OCI-LY1 (cell line): ENCODE measurements at regions not wholly inside any gene's neighbourhood (a gene's known extent, or its start where the extent isn't known, plus 50 kb on each side); places are given as distances from the start of the nearest gene placed in this dataset.
"Not testable (repeated sequence)": the region's sequence is repeated elsewhere in the genome, so short reads cannot be mapped to it uniquely, and the experiment has no call there.

Source experiments
- H2AFZ ChIP-seq: fragments of 200-600 bp; sonication (generic), shearing (Covaris generic); 2 replicates; pipeline ENCODE4 v1.6.0; 2014; ENCODE audit warnings: antibody characterized with exemption, mild to moderate bottlenecking, low read length
- H3F3A ChIP-seq: fragments of 200-600 bp; sonication (generic), shearing (Covaris generic); 2 replicates; pipeline ENCODE4 v1.6.0; 2014; ENCODE audit warnings: mild to moderate bottlenecking, antibody characterized with exemption, low read length, moderate library complexity; ENCODE audit not compliant: insufficient read depth
- H3K27ac ChIP-seq: fragments of 200-600 bp; sonication (generic); 2 replicates; pipeline ENCODE4 v1.5.1; 2014; ENCODE audit warnings: low read length, mixed run types, mild to moderate bottlenecking, low read depth; ENCODE audit not compliant: poor library complexity, severe bottlenecking
- H3K27me3 ChIP-seq: fragments of 200-600 bp; sonication (generic); 2 replicates; pipeline ENCODE4 v1.6.0; 2014; ENCODE audit warnings: antibody characterized with exemption, mild to moderate bottlenecking, low read length, moderate library complexity; ENCODE audit not compliant: insufficient read depth
- H3K36me3 ChIP-seq: fragments of 200-600 bp; sonication (generic); 2 replicates; pipeline ENCODE4 v1.6.1; 2014; ENCODE audit warnings: mild to moderate bottlenecking, antibody characterized with exemption, low read length, moderate library complexity, mixed read lengths; ENCODE audit not compliant: insufficient read depth
- H3K4me1 ChIP-seq: fragments of 200-600 bp; sonication (generic); 2 replicates; pipeline ENCODE4 v1.5.1; 2014; ENCODE audit warnings: mild to moderate bottlenecking, low read length, moderate library complexity; ENCODE audit not compliant: insufficient read depth, severe bottlenecking
- H3K4me2 ChIP-seq: fragments of 200-600 bp; sonication (generic), shearing (Covaris generic); 2 replicates; pipeline ENCODE4 v1.6.1; 2014; ENCODE audit warnings: low read length
- H3K4me3 ChIP-seq: fragments of 200-600 bp; sonication (generic); 2 replicates; pipeline ENCODE4 v1.5.1; 2014; ENCODE audit warnings: low read length, low read depth, mild to moderate bottlenecking, mixed read lengths; ENCODE audit not compliant: poor library complexity, severe bottlenecking
- H3K79me2 ChIP-seq: fragments of 200-600 bp; shearing (Covaris generic); 2 replicates; pipeline ENCODE4 v1.6.1; 2016; ENCODE audit warnings: mixed run types, low read length, mixed read lengths; ENCODE audit not compliant: insufficient read depth
- H3K9ac ChIP-seq: fragments of 200-600 bp; sonication (generic), shearing (Covaris generic); 2 replicates; pipeline ENCODE4 v1.6.1; 2014; ENCODE audit warnings: mild to moderate bottlenecking, low read length, mixed read lengths
- H3K9me2 ChIP-seq: fragments of 200-600 bp; sonication (generic), shearing (Covaris generic); 2 replicates; pipeline ENCODE4 v1.6.1; 2014; ENCODE audit warnings: low read depth, mild to moderate bottlenecking, low read length, mixed read lengths
- H3K9me3 ChIP-seq: fragments of 200-600 bp; shearing (Covaris generic); 2 replicates; pipeline ENCODE4 v1.6.1; 2014; ENCODE audit warnings: low read length, mixed read lengths
- H4K20me1 ChIP-seq: fragments of 200-600 bp; sonication (generic), shearing (Covaris generic); 2 replicates; pipeline ENCODE4 v1.6.0; 2016; ENCODE audit warnings: mild to moderate bottlenecking, low read length; ENCODE audit not compliant: insufficient read depth
- CTCF ChIP-seq: fragments of 200-600 bp; sonication (generic), shearing (Covaris generic); IDR thresholded peaks from 2 replicates; pipeline ENCODE4 v1.5.1; 2017; ENCODE audit warnings: mild to moderate bottlenecking, antibody characterized with exemption, low read length, moderate library complexity, mixed read lengths
- EZH2 ChIP-seq: fragments of 200-600 bp; sonication (generic), shearing (Covaris generic); IDR thresholded peaks from 2 replicates; pipeline ENCODE4 v1.8.0; 2017; ENCODE audit warnings: borderline replicate concordance, mixed run types, mild to moderate bottlenecking, antibody characterized with exemption, low read length, moderate library complexity, mixed read lengths

GRCh38 chr3:81197386-81197785 is 564.1 kb downstream of the GBE1 start:
- no peak for TF ChIP-seq CTCF
- no peak for TF ChIP-seq EZH2
- no peaks in the 10 kb centered on the region for H3K79me2 ChIP-seq

GRCh38 chr3:81195478-81195877 is 566.0 kb downstream of the GBE1 start:
- Histone ChIP-seq H3K9ac (no peak overlapping the region), H2AFZ (no peak overlapping the region), H3K9me2 (no peaks in the 10 kb centered on the region), H3K36me3 (no peaks in the 10 kb centered on the region), H3K27me3 (no peaks in the 10 kb centered on the region), H3K4me3 (no peak overlapping the region), H3K4me2 (no peak overlapping the region), H3F3A (no peaks in the 10 kb centered on the region), H3K9me3 (no peaks in the 10 kb centered on the region), H3K27ac (no peak overlapping the region), H3K4me1 (no peaks in the 10 kb centered on the region), H3K79me2 (no peaks in the 10 kb centered on the region), H4K20me1 (no peaks in the 10 kb centered on the region)
- TF ChIP-seq CTCF (no peak), EZH2 (no peak)

More at GRCh38 chr3:81197386-81197785, 564.1 kb downstream of the GBE1 start:
- no peak overlapping the region for H3K4me2 ChIP-seq
- H3K9me2 ChIP-seq, result no peaks in the 10 kb centered on the region
- H3K36me3 ChIP-seq, result no peaks in the 10 kb centered on the region
- H4K20me1 ChIP-seq, result no peaks in the 10 kb centered on the region
- H3K9ac ChIP-seq, result no peak overlapping the region
- no peaks in the 10 kb centered on the region for H3K4me1 ChIP-seq
- no peak overlapping the region for H3K4me3 ChIP-seq
- no peak overlapping the region for H2AFZ ChIP-seq
- H3K9me3 ChIP-seq, result no peaks in the 10 kb centered on the region
- H3K27me3 ChIP-seq, result no peaks in the 10 kb centered on the region
- no peak overlapping the region for H3K27ac ChIP-seq
- H3F3A ChIP-seq, result no peaks in the 10 kb centered on the region

DNA sequence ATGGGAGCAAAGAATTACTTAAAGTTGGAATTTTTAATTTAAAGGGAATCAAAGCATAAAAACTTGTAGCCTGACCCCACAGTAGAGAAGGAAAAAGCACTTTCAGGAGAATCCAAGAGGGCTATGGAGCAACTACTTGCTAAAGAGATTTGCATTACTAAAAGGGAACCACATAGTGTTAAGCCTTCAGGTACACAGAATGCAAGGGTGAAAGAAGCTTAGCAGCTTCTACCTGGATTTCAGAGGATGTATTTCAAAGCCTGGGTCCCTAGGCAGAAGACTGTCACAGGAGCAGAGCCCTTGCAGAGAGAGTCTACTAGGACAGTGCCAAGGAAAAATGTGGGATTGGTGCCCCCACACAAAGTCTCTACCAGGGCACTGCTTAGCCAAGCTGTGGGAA is 575.0 kb downstream of the GBE1 start:
- no peak for TF ChIP-seq CTCF
- TF ChIP-seq EZH2, result no peak

DNA sequence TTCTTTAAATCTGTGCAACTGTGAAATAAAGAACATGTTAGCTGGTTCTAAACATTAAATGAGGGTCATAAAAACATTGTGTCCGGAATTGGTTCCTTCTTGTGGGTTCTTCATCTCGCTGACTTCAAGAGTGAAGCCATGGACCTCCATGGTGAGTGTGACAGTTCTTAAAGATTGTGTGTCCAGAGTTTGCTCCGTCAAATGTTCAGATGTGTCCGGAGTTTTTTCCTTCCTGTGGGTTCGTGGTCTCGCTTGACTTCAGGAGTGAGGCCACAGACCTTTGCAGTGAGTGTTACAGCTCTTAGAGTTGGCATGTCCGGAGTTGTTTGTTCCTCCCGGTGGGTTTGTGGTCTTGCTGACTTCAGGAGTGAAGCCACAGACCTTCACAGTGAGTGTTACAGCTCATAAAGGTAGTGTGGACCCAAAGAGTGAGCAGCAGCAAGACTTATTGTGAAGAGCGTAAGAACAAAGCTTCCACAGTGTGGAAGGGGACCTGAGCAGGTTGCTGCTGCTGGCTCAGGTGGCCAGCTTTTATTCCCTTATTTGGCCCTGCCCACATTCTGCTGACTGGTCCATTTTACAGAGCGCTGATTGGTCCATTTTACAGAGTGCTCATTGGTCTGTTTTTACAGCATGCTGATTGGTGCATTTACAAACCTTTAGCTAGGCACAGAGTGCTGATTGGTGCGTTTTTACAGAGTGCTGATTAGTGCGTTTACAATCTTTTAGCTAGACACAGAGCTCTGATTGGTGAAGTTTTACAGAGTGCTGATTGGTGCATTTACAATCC is 579.2 kb downstream of the GBE1 start:
- not testable (repeated sequence) for H3K9me2 ChIP-seq, H2AFZ ChIP-seq, H3K4me2 ChIP-seq, H3K9ac ChIP-seq, H3K27ac ChIP-seq, H4K20me1 ChIP-seq, H3K4me3 ChIP-seq, H3K27me3 ChIP-seq, H3K36me3 ChIP-seq, H3K79me2 ChIP-seq, H3F3A ChIP-seq, H3K4me1 ChIP-seq, H3K9me3 ChIP-seq

More for the DNA sequence above, 575.0 kb downstream of the GBE1 start:
- Histone ChIP-seq H3F3A (no peaks in the 10 kb centered on the region), H3K4me2 (no peak overlapping the region), H3K9me2 (no peaks in the 10 kb centered on the region), H3K27ac (no peak overlapping the region), H3K79me2 (no peaks in the 10 kb centered on the region), H4K20me1 (no peaks in the 10 kb centered on the region), H3K27me3 (no peaks in the 10 kb centered on the region), H2AFZ (no peak overlapping the region), H3K36me3 (no peaks in the 10 kb centered on the region), H3K4me3 (no peak overlapping the region), H3K4me1 (no peaks in the 10 kb centered on the region), H3K9me3 (no peaks in the 10 kb centered on the region), H3K9ac (no peak overlapping the region)
